ENCODE measurements at regions not wholly inside any gene's neighbourhood (a gene's known extent, or its start where the extent isn't known, plus 50 kb on each side); places are given as distances from the start of the nearest gene placed in this dataset.
A peak's percentile ranks its signal among the peaks of the same experiment; 100 is the strongest.

GRCh38 chr17:77807051-77807745, 151.3 kb upstream of the TNRC6C start:
- Histone ChIP-seq H3K9me3 (no peaks in the 10 kb centered on the region), H3K4me3 (no peak overlapping the region), H3K36me3 (no peaks in the 10 kb centered on the region), H3K27me3 (no peaks in the 10 kb centered on the region), H3K27ac (no peak overlapping the region), H3K4me1 (peaks cover 0 to 6% of the 10 kb centered on the region in 2 donors)
- intact Hi-C loops (cut with DNase I; ENCODE audit: low total_unique reads) = no loop called here
- no peak for DNase-seq (ENCODE audit: low spot score in 2 of 2)
- TF ChIP-seq, protein P1, sequence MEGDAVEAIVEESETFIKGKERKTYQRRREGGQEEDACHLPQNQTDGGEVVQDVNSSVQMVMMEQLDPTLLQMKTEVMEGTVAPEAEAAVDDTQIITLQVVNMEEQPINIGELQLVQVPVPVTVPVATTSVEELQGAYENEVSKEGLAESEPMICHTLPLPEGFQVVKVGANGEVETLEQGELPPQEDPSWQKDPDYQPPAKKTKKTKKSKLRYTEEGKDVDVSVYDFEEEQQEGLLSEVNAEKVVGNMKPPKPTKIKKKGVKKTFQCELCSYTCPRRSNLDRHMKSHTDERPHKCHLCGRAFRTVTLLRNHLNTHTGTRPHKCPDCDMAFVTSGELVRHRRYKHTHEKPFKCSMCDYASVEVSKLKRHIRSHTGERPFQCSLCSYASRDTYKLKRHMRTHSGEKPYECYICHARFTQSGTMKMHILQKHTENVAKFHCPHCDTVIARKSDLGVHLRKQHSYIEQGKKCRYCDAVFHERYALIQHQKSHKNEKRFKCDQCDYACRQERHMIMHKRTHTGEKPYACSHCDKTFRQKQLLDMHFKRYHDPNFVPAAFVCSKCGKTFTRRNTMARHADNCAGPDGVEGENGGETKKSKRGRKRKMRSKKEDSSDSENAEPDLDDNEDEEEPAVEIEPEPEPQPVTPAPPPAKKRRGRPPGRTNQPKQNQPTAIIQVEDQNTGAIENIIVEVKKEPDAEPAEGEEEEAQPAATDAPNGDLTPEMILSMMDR (IDR thresholded peaks at IDR 0.05) = no peak
- no peak for TF ChIP-seq POLR2A (IDR thresholded peaks at IDR 0.05)
- TF ChIP-seq POLR2AphosphoS5 (IDR thresholded peaks at IDR 0.05) = no peak

DNA sequence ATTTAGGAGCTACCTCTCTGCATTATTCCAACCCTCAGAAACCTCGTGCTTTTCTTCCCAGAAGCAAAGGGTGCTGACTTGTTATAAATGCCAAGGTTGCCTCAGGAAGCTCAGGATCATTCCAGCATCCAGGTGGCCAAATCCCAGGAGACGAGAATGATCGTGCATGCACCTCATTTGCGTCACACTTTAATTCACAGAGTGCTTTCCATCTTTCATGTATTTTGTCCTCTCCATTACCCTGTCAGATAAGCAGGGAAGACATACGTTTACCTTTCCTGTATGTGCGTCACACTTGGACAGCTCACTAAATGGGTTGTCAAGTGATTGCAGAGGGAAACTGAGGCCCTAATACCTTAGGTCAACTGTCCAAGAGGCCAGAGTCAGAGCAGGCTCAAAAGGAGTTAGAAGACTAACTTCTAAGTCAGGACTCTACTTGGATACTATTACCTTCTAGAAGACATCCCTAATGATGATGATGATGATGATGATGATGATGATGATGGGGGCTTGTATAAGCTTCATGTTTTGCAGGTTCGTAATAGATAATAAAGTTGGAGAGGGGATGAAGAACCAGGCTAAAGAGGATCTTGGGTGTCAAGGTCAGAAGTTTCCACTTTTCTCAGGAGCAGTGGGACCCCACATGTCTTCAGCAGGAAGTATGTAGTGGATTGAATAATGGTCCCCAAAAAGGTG, 150.6 kb upstream of the TNRC6C start:
- no peaks in the 10 kb centered on the region for H3K9me3 ChIP-seq
- intact Hi-C loops (cut with DNase I; ENCODE audit: low total_unique reads) = no loop called here
- no peak for DNase-seq (ENCODE audit: low spot score in 2 of 2)
- no peak overlapping the region for H3K27ac ChIP-seq
- H3K36me3 ChIP-seq = no peaks in the 10 kb centered on the region
- TF ChIP-seq POLR2AphosphoS5 (IDR thresholded peaks at IDR 0.05) (no peak), POLR2A (IDR thresholded peaks at IDR 0.05) (no peak)
- H3K4me3 ChIP-seq = no peak overlapping the region
- H3K27me3 ChIP-seq = no peaks in the 10 kb centered on the region
- peaks cover 0 to 6% of the 10 kb centered on the region in 2 donors for H3K4me1 ChIP-seq

GRCh38 chr17:77808686-77809425, 149.6 kb upstream of the TNRC6C start:
- Histone ChIP-seq H3K27ac (no peak overlapping the region), H3K9me3 (no peaks in the 10 kb centered on the region), H3K4me3 (no peak overlapping the region), H3K27me3 (no peaks in the 10 kb centered on the region), H3K36me3 (no peaks in the 10 kb centered on the region), H3K4me1 (peaks cover 0 to 6% of the 10 kb centered on the region in 2 donors)
- intact Hi-C loops (cut with DNase I; ENCODE audit: low total_unique reads) = no loop called here
- no peak for DNase-seq (ENCODE audit: low spot score in 2 of 2)
- TF ChIP-seq POLR2A (IDR thresholded peaks at IDR 0.05) (no peak), POLR2AphosphoS5 (IDR thresholded peaks at IDR 0.05) (no peak)
- TF ChIP-seq, protein P1 (IDR thresholded peaks at IDR 0.05) = no peak

DNA sequence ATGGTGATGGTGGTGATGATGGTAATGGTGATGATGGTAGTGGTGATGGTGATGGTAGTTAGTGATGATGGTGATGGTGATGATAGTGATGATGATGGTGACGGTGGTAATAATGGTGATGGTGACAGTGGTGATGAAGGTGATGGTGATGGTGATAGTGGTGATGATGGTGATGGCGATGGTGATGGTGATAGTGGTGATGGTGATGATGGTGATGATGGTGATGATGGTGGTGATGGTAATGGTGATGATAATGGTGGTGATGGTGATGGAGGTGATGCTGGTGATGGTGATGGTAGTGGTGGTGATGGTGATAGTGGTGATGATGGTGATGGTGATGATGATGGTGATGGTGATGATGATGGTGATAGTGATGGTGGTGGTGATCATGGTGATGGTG, 148.7 kb upstream of the TNRC6C start:
- H3K4me1 ChIP-seq = peaks cover 0 to 6% of the 10 kb centered on the region in 2 donors
- H3K27ac ChIP-seq = peak overlapping the region; percentile 60 to 90
- no peak for DNase-seq (ENCODE audit: low spot score in 2 of 2)
- intact Hi-C loops (cut with DNase I; ENCODE audit: low total_unique reads) = no loop called here
- TF ChIP-seq POLR2A (IDR thresholded peaks at IDR 0.05) (no peak), POLR2AphosphoS5 (IDR thresholded peaks at IDR 0.05) (no peak)
- TF ChIP-seq, protein P1 (IDR thresholded peaks at IDR 0.05) = no peak
- H3K4me3 ChIP-seq = no peak overlapping the region
- no peaks in the 10 kb centered on the region for H3K9me3 ChIP-seq
- H3K27me3 ChIP-seq = no peaks in the 10 kb centered on the region
- H3K36me3 ChIP-seq = no peaks in the 10 kb centered on the region

DNA sequence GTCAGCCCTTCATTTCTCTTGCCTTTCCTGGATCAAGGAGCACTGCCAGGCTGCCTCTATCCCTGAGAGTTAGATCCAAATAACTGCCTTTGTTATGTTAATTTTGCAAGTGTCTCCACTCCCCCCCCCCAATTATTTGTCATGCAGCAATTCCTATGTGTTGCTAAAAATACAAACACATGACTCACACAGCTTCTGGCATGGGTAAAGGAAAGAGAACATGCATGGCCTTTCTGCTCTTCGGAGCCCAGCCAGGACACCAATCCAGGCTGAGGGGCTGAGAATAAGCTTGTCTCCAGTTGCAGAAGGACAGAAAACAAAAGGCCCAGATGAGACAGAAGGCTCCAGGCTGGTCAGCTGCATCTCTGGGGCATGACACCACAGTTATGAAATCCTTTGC, 148.0 kb upstream of the TNRC6C start:
- peak overlapping the region; percentile 67 to 90 for H3K27ac ChIP-seq
- no peaks in the 10 kb centered on the region for H3K27me3 ChIP-seq
- no peak overlapping the region for H3K4me3 ChIP-seq
- H3K4me1 ChIP-seq = peaks cover 0 to 6% of the 10 kb centered on the region in 2 donors
- intact Hi-C loops (cut with DNase I; ENCODE audit: low total_unique reads) = no loop called here
- no peaks in the 10 kb centered on the region for H3K36me3 ChIP-seq
- peak in 1 of 2 donors; percentile 36 for DNase-seq (ENCODE audit: low spot score in 2 of 2)
- H3K9me3 ChIP-seq = no peaks in the 10 kb centered on the region
- peak in 2 of 3 donors; percentile 23 to 44 for TF ChIP-seq POLR2AphosphoS5 (IDR thresholded peaks at IDR 0.05)
- TF ChIP-seq, protein P1 (IDR thresholded peaks at IDR 0.05) = no peak

All from breast epithelium (tissue), 4 donors.